K562 (cell line): ENCODE measurements at regions not wholly inside any gene's neighbourhood (a gene's known extent, or its start where the extent isn't known, plus 50 kb on each side); places are given as distances from the start of the nearest gene placed in this dataset.
A peak's percentile ranks its signal among the peaks of the same experiment; 100 is the strongest.

Experiments
- CBFA2T3 ChIP-seq: fragments of 450-650 bp; IDR thresholded peaks from 2 replicates; pipeline ENCODE4 v1.6.1; 2017
- FOXM1 ChIP-seq, 2 experiments: fragments of 450-650 bp in 1 of 2; sonication (generic) in 1 of 2; formaldehyde crosslinking in 1 of 2; IDR thresholded peaks; 2 replicates each; pipeline versions ENCODE4 v1.6.1 to v1.9.0; 2017 to 2022; ENCODE audit warnings: low read depth in 2 of 2, mild to moderate bottlenecking in 2 of 2, missing genetic modification reagents in 1 of 2, moderate library complexity in 1 of 2
- HDGF ChIP-seq: fragments of 450-650 bp; IDR thresholded peaks from 2 replicates; pipeline ENCODE4 v1.6.1; 2016
- JUND ChIP-seq, 2 experiments: IDR thresholded peaks; 2 replicates in 1 of 2; 3 replicates in 1 of 2; pipeline ENCODE4 v1.6.1; 2011; ENCODE audit warnings: borderline replicate concordance in 2 of 2, low read depth in 2 of 2, low read length in 2 of 2, improper control_type of control experiment in 1 of 2, missing biosample characterization in 1 of 2, missing genetic modification characterization in 1 of 2, missing genetic modification reagents in 1 of 2
- MEIS2 ChIP-seq: fragments of 450-650 bp; IDR thresholded peaks from 2 replicates; pipeline ENCODE4 v1.6.1; 2014; ENCODE audit warnings: mild to moderate bottlenecking; ENCODE audit not compliant: partially characterized antibody
- MYNN ChIP-seq, 2 experiments: sonication (generic); formaldehyde crosslinking in 1 of 2; IDR thresholded peaks; 2 replicates each; pipeline versions ENCODE4 v1.5.0 to v1.6.1; 2016 to 2020; ENCODE audit warnings: antibody characterized with exemption in 1 of 2, missing genetic modification reagents in 1 of 2
- RAD21 ChIP-seq, 2 experiments: fragments of 250-450 bp in 1 of 2; fragments of 450-650 bp in 1 of 2; sonication (Bioruptor Pico) in 1 of 2; formaldehyde crosslinking in 1 of 2; IDR thresholded peaks in 1 of 2; conservative IDR thresholded peaks in 1 of 2; 2 replicates each; pipeline versions ENCODE4 v1.4.0 to v1.8.0; 2020 to 2022; ENCODE audit warnings: mild to moderate bottlenecking in 2 of 2, moderate library complexity in 1 of 2
- RBM22 ChIP-seq: fragments of 200-400 bp; formaldehyde crosslinking; IDR thresholded peaks from 2 replicates; pipeline ENCODE4 v1.6.1; 2018; ENCODE audit warnings: low read length, low read depth; ENCODE audit not compliant: poor library complexity, severe bottlenecking
- SP1 ChIP-seq: sonication (generic); formaldehyde crosslinking; IDR thresholded peaks from 2 replicates; pipeline ENCODE4 v1.8.1; 2022; ENCODE audit warnings: mild to moderate bottlenecking, missing genetic modification reagents
- TAF15 ChIP-seq: fragments of 200-400 bp; formaldehyde crosslinking; IDR thresholded peaks from 2 replicates; pipeline ENCODE4 v1.6.1; 2017; ENCODE audit warnings: mild to moderate bottlenecking, low read depth, low read length, moderate library complexity
- TRIM28 ChIP-seq: fragments of 450-650 bp; IDR thresholded peaks from 2 replicates; pipeline ENCODE4 v1.6.1; 2017
- TF ChIP-seq, protein P1 (sequence below), 3 experiments: IDR thresholded peaks in 2 of 3; conservative IDR thresholded peaks in 1 of 3; 2 replicates each; pipeline ENCODE4 v1.5.1; 2011 to 2012; ENCODE audit warnings: low read length in 3 of 3, mild to moderate bottlenecking in 3 of 3, control low read depth in 2 of 3, improper control_type of control experiment in 1 of 3, inconsistent platforms in 1 of 3, low read depth in 1 of 3, mixed read lengths in 1 of 3, moderate library complexity in 1 of 3; ENCODE audit not compliant: insufficient read depth in 2 of 3
- TF ChIP-seq, protein P2 (sequence below): fragments of 250-450 bp; sonication (Bioruptor Pico); IDR thresholded peaks from 2 replicates; pipeline ENCODE4 v1.4.0; 2020; ENCODE audit warnings: mild to moderate bottlenecking, moderate library complexity, borderline replicate concordance
- TF ChIP-seq, protein P3 (sequence below), 2 experiments: IDR thresholded peaks; 2 replicates each; pipeline ENCODE4 v1.6.1; 2012; ENCODE audit warnings: improper control_type of control experiment in 2 of 2, low read depth in 2 of 2, low read length in 2 of 2, borderline replicate concordance in 1 of 2

DNA sequence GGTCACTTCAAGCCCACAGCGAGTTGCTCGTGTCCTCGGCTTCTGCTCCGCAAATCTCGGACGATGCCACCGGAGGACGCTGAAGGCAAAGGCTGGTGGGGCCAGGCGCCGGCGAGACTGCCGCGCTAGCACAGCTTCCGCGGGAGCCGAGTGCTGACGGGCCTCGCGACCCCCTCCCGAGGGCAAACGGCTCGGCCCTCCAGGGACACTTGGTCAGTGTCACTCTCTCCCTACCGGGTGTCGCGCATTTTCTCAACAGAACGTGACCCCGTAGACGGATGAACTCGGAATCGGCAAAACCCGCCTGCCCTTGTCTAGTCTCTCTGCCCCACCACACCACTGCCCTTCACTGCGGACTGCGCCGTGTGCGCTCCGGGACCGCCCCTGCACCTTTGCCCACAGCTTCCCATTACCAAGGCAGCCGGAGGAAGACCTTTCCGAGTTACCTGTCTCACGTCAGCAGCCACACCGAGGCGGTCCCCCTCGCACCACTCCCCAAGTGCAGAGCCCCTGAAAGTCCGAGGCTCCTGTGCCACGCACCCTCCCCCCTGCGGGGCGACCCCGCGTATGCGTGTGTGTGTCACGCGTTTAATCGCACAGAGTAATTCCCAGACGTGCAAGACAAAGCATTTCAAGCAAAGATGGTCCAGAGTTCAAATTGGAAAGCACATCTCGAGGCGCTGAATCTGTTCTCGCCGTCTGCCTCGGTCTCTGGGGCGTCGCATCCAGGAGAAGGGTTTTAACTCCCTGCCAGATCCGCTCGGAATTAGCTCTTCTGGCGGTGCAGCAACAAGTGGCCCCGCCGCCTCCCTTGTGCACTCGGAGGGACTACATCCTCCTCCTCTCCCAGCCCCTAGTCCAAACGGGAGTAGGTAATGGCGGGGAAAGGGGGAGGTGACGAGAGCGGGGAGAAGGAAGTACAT, 245.0 kb upstream of the TOPAZ1 start:
- TF ChIP-seq RAD21 (CRISPR knock-in tag; conservative IDR thresholded peaks at IDR 0.05 in 1 of 2, IDR thresholded peaks at IDR 0.05 in 1 of 2) (no peak), TAF15 (no peak), SP1 (no peak), MEIS2 (no peak), TRIM28 (no peak), FOXM1 (IDR thresholded peaks at IDR 0.05; ENCODE audit: low read depth) (no peak), FOXM1 (CRISPR knock-in tag; IDR thresholded peaks at IDR 0.05; ENCODE audit: low read depth) (no peak), HDGF (no peak), CBFA2T3 (no peak), RBM22 (no peak), MYNN (IDR thresholded peaks at IDR 0.05) (no peak), MYNN (CRISPR knock-in tag; IDR thresholded peaks at IDR 0.05) (no peak), JUND (IDR thresholded peaks at IDR 0.05; ENCODE audit: borderline replicate concordance, low read depth, low read length) (no peak), JUND (tag; IDR thresholded peaks at IDR 0.05; ENCODE audit: borderline replicate concordance, low read depth, low read length) (no peak)
- TF ChIP-seq, protein P1, sequence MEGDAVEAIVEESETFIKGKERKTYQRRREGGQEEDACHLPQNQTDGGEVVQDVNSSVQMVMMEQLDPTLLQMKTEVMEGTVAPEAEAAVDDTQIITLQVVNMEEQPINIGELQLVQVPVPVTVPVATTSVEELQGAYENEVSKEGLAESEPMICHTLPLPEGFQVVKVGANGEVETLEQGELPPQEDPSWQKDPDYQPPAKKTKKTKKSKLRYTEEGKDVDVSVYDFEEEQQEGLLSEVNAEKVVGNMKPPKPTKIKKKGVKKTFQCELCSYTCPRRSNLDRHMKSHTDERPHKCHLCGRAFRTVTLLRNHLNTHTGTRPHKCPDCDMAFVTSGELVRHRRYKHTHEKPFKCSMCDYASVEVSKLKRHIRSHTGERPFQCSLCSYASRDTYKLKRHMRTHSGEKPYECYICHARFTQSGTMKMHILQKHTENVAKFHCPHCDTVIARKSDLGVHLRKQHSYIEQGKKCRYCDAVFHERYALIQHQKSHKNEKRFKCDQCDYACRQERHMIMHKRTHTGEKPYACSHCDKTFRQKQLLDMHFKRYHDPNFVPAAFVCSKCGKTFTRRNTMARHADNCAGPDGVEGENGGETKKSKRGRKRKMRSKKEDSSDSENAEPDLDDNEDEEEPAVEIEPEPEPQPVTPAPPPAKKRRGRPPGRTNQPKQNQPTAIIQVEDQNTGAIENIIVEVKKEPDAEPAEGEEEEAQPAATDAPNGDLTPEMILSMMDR (IDR thresholded peaks at IDR 0.05 in 2 of 3, conservative IDR thresholded peaks at IDR 0.05 in 1 of 3; ENCODE audit: insufficient read depth in 2 of 3, low read depth in 1 of 3, low read length in 3 of 3) = peak in 2 of 3 experiments; percentile 18 to 34; a peak in 2 of 6 replicates
- TF ChIP-seq, protein P2, sequence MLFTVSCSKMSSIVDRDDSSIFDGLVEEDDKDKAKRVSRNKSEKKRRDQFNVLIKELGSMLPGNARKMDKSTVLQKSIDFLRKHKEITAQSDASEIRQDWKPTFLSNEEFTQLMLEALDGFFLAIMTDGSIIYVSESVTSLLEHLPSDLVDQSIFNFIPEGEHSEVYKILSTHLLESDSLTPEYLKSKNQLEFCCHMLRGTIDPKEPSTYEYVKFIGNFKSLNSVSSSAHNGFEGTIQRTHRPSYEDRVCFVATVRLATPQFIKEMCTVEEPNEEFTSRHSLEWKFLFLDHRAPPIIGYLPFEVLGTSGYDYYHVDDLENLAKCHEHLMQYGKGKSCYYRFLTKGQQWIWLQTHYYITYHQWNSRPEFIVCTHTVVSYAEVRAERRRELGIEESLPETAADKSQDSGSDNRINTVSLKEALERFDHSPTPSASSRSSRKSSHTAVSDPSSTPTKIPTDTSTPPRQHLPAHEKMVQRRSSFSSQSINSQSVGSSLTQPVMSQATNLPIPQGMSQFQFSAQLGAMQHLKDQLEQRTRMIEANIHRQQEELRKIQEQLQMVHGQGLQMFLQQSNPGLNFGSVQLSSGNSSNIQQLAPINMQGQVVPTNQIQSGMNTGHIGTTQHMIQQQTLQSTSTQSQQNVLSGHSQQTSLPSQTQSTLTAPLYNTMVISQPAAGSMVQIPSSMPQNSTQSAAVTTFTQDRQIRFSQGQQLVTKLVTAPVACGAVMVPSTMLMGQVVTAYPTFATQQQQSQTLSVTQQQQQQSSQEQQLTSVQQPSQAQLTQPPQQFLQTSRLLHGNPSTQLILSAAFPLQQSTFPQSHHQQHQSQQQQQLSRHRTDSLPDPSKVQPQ (CRISPR knock-in tag) = no peak
- TF ChIP-seq, protein P3, sequence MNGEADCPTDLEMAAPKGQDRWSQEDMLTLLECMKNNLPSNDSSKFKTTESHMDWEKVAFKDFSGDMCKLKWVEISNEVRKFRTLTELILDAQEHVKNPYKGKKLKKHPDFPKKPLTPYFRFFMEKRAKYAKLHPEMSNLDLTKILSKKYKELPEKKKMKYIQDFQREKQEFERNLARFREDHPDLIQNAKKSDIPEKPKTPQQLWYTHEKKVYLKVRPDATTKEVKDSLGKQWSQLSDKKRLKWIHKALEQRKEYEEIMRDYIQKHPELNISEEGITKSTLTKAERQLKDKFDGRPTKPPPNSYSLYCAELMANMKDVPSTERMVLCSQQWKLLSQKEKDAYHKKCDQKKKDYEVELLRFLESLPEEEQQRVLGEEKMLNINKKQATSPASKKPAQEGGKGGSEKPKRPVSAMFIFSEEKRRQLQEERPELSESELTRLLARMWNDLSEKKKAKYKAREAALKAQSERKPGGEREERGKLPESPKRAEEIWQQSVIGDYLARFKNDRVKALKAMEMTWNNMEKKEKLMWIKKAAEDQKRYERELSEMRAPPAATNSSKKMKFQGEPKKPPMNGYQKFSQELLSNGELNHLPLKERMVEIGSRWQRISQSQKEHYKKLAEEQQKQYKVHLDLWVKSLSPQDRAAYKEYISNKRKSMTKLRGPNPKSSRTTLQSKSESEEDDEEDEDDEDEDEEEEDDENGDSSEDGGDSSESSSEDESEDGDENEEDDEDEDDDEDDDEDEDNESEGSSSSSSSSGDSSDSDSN (IDR thresholded peaks at IDR 0.05; ENCODE audit: borderline replicate concordance in 1 of 2, low read depth in 2 of 2, low read length in 2 of 2) = no peak
